Hematopoietic multipotent progenitor cell treated with erythropoietin and hydrocortisone succinate and interleukin-3 and kit ligand, for 17 days (in vitro differentiated cells): ENCODE measurements at regions not wholly inside any gene's neighbourhood (a gene's known extent, or its start where the extent isn't known, plus 50 kb on each side); places are given as distances from the start of the nearest gene placed in this dataset.

ENCODE experiments used
- DNase-seq: peaks from one replicate; pipeline ENCODE4 v3.0.0-alpha.2; 2015; ENCODE audit warnings: low spot score

DNA sequence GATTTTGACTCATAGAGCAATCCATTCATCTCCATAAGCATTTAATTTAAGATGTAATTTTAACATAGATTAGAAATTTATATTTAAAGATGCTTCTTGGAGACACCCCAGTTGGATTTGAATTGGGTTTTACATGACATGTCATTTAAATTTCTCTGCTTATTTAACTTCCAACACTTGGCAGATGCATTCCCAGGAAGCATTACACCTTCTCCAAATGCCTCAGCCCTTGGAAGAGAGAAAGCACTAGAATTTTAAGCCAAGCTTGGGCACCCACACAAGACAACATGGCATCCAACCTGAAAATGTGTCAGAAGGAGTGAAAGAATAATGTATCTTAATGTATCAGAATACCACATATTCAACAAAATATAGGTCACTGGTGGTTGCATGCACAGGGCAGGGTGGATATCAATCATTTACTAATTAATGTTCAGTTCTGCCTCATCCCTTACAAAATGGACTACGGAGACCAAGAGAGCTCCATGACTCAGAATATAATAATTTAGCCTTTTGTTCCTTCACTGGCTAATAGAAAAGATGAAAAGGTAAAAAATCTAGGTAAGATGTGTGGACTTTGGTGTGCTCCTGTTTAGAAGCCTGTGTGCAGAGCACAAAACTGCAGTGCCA is 541.7 kb upstream of the SORCS1 start:
- no peak for DNase-seq

GRCh38 chr10:107701943-107702342 is 537.4 kb upstream of the SORCS1 start:
- no peak for DNase-seq

- no peak for DNase-seq
These were observed 527.6 kb upstream of the SORCS1 start for GRCh38 chr10:107692072-107692471.

DNA sequence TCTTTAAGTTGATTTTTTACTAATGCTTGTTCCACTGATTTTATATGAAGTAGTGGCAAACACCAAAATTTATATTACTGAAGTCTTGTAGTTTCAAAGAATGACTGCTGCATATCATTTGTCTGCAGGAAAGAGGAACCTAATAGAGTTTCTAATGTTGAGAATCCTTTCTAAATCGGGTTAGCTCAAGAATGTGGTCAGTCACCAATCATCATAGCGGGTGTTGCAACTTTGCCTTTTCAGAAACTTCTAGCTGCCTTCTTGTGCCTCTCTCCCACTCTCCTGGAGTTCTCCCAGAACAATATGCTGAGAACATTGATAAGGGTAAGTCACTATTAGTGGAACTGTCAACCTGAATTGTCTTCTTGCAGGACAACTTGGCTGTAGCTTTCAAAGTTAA is 524.8 kb upstream of the SORCS1 start:
- no peak for DNase-seq

GRCh38 chr10:107687701-107688100 is 523.2 kb upstream of the SORCS1 start:
- DNase-seq, result no peak

GRCh38 chr10:107686095-107686494 is 521.6 kb upstream of the SORCS1 start:
- no peak for DNase-seq

GRCh38 chr10:107671960-107672359 is 507.5 kb upstream of the SORCS1 start:
- no peak for DNase-seq

DNA sequence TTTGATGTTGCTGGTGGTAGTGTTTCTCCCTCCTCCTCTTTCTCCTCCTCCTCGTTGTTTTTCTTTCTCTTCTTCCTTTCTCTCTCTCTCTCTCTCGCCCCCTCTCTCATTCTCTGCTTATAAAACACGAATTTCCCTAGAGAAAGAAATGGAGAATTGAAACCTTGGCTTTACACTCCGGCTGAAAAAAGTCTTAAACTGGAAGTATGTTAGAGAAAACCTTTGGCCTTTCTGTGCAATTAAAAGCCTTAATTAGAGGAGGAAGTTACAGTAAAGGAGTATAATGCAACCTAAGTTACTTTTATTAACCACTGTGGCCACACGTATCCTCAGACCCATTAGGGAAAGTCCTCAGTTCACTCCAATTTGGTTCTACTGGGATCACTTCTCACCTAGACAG is 501.7 kb upstream of the SORCS1 start:
- no peak for DNase-seq

DNA sequence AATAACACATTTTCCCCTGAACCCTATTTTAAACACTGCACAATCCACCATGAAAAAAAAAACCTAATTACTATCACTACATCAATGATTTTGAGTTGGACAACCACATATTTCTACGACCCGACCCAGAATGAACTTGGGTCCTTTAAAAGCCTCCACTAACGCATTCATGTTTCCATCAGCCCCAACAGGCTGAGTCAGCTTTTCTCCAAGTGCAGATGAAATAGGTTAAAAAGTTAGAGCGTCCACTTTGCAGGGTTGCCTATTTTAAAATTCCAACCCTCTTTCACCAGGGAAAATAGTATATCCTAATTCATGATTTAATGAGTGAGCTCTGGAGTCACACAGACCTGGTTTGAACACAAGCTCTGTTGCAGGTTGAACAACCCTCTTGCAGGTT is 501.0 kb upstream of the SORCS1 start:
- no peak for DNase-seq

- no peak for DNase-seq
These were observed 493.3 kb upstream of the SORCS1 start for GRCh38 chr10:107657851-107658250.

DNA sequence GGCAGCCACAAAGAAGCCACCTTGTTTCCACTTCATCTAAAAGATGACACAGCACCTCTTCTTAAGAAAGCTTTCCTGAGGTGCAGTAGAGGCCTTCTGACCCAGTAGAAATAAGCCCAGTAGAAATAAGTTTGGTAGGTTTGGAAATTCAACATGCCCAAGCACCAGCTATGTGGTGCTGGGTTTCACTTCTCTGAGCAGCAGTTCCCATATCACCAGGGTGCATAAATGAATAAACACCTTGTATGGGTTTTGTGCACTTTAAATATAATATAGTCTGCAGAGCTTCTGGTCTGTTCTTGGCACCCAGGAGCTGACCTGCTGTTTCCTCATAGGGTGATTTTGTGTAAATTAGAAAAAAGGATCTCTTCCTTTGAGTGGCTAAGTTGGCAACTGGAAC is 492.4 kb upstream of the SORCS1 start:
- DNase-seq, result no peak

DNA sequence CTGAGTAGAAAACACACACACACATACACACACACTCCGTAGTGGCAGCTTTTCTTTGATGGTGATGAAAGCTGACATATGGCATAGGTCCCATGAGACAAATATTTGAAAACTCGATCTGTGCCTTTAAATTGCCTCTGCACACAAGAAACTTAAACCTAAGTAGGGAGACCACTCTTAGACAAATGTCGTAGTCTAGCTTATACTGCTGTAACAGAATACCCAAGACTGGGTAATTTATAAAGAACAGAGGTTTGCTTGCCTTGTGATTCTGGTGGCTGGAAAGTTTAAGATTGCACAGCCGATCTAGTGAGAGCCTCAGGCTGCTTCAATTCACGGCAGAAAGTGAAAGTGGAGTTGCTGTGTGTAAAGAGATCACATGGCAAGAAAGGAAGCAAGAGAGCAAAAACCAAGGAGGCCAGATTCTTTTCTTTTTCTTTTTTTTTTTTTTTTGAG is 489.4 kb upstream of the SORCS1 start:
- no peak for DNase-seq

- no peak for DNase-seq
These were observed 486.4 kb upstream of the SORCS1 start for GRCh38 chr10:107650939-107651338.

- DNase-seq, result no peak
These were observed 484.7 kb upstream of the SORCS1 start for GRCh38 chr10:107649249-107649648.

DNA sequence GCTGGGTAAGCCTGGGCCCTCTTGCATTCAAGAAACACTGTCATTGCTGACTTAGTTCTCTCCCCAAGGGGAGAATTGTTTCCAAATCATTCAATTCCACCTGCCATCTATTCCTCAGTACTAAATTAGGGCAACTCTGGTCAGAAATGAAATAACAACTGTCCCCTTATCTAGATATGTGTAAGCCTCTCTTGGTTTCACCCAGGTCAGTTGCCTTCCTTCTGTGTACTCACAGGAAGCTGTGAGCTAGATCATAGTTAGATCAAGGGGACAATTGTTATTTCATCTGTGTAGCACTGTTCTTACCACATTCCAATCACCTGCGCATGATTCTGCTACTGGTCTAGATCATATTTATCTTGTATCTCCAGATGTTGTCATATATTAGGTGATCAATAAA is 483.0 kb upstream of the SORCS1 start:
- DNase-seq, result no peak

GRCh38 chr10:107631876-107632275 is 467.4 kb upstream of the SORCS1 start:
- no peak for DNase-seq

DNA sequence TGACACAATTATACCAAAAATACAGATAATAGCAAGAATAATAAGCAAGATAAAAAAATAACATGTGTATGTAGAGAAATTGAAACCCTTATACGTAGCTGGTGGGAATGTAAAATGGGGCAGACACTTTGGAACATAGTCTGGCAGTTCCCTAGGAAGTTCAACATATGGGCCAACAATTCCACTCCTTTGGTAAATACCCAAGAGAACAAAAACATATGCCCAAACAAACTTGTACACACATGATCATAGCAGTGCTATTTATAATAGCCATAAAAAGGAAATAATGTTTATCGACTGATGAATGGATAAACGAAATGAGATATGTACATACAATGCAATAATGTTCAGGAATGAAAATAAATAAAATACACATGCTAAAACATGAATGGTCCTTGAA is 462.4 kb upstream of the SORCS1 start:
- DNase-seq, result no peak

DNA sequence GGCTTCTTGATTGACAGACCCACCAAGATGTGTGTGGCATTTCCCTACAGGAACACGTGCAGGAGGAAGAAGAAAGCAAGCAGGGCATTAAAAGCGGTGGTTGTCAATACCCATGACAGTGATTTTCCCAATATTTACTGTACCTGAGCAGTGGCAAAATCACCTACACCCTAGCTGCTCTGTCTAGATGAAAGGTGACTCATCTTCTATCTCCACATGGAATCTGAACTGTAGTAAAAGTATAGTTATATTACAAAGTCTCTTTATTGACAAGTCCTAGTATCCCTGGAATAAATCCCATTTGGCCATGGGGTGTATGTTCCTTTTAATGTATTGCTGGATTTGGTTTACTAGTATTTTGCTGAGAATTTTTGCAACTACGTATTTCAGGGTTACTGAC is 458.8 kb upstream of the SORCS1 start:
- DNase-seq, result no peak

DNA sequence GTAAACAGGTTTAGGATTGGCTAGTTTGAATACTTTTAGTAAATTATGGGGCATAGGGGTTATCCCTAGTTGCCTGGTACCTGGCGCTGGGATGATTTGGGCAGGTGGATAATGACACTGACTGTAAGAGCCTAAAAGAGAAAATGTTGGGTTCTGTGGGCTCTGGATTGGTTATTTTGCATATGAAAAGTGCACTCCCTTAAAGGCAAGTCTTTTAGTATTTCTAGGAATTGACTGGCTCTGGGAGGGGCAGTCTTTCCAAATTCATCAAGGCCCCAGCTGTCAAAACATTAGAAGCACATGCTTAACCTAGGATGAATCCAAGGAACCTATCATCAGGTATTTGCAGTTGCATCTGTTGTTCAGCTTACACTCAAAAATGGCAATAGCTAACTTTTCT is 454.6 kb upstream of the SORCS1 start:
- DNase-seq, result no peak

GRCh38 chr10:107618504-107618994 is 454.0 kb upstream of the SORCS1 start:
- DNase-seq, result no peak

GRCh38 chr10:107616463-107617410 is 452.2 kb upstream of the SORCS1 start:
- no peak for DNase-seq

DNA sequence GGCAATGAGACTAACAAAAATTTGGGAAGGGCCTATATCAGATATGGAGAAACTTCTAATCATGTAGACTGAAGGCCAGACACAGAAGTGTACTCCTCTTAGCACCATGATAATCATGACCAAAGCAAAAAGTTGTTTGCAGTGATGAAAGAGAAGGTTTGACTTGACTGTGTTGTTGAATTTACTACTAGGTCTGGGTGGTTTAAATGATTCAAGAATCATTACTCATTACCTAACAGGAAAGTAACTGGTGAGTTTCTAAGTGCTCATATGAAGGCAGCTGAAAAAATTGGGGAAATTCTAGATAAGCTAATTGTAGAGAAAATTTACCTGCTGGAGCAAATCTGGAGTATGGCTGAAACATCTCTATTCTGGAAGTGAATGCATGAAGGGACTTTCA is 451.5 kb upstream of the SORCS1 start:
- no peak for DNase-seq

DNA sequence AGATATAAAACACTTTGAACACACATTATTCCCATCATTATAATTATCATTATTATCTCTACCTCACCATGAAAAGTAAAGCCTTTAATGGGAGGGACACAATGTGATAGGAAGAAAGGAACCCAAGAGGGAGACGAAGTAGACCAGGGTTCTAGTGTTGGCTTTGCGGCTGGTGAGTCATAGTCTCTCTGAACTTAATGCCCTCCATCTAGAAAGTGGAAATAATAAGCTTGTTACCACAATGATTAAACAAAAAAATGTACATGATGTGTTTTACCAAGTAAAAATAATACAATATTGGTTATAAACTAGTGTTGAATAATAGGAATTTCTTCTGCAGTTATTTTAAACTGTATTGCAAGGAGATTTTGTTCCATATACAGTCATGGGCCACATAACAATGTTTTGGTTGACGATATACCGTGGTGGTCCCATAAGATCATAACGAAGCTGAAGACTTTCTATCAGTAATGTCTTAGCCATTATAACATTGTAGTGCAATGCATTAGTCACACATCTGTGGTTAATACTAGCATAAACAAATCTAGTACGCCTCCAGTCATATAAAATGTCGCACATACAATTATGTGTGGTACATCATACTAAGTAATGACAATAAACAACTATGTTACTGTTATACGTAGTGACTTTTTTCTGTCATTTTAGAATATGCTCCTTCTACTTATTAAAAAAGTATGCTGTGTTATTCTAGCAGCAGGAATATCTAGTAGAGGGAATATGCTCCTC is 450.6 kb upstream of the SORCS1 start:
- DNase-seq, result no peak
